PC-3 (cell line): ENCODE measurements at regions not wholly inside any gene's neighbourhood (a gene's known extent, or its start where the extent isn't known, plus 50 kb on each side); places are given as distances from the start of the nearest gene placed in this dataset.

Experiments
- ATAC-seq: fragments of 200-7000 bp; cut with Tn5 transposase; 2 replicates; pipeline ENCODE4 v1.9.1; 2020; ENCODE audit warnings: mild to moderate bottlenecking, moderate library complexity
- BruUV-seq: library from RNA; stranded (reverse); fragments of 400-500 nt; replicated peaks from 2 replicates; lab custom pipeline; 2021; lab: Mats Ljungman, UMichigan
- CTCF ChIA-PET: fragments of 300-600 bp; sonication (Branson Sonifier 250); formaldehyde crosslinking; loops from one replicate; lab custom pipeline; 2022; ENCODE audit warnings: antibody characterized with exemption; lab: Charles Lee
- POLR2A ChIA-PET: fragments of 300-600 bp; sonication (Branson Sonifier 250); formaldehyde crosslinking; loops from one replicate; lab custom pipeline; 2022; ENCODE audit warnings: antibody characterized with exemption; ENCODE audit not compliant: unreplicated experiment; lab: Charles Lee
- DNase-seq: peaks from one replicate; pipeline ENCODE4 v3.0.0-alpha.2; 2015
- H2AFZ ChIP-seq: fragments of 300-600 bp; sonication (generic); 2 replicates; pipeline ENCODE4 v1.6.0; 2016; ENCODE audit warnings: antibody characterized with exemption, low read length
- H3F3A ChIP-seq: fragments of 300-600 bp; sonication (generic); one replicate; pipeline ENCODE4 v1.6.0; 2017; ENCODE audit warnings: antibody characterized with exemption, low read length, control low read depth, mild to moderate bottlenecking; ENCODE audit not compliant: unreplicated experiment
- H3K27ac ChIP-seq: fragments of 300-600 bp; sonication (generic); 2 replicates; pipeline ENCODE4 v1.5.1; 2016; ENCODE audit warnings: mild to moderate bottlenecking, low read length
- H3K27me3 ChIP-seq: fragments of 300-600 bp; sonication (generic); 2 replicates; pipeline ENCODE4 v1.6.1; 2016; ENCODE audit warnings: low read length, mixed read lengths
- H3K36me3 ChIP-seq: fragments of 300-600 bp; sonication (generic); 2 replicates; pipeline ENCODE4 v1.6.1; 2016; ENCODE audit warnings: low read depth, mixed run types, low read length, mixed read lengths
- H3K4me1 ChIP-seq: fragments of 300-600 bp; sonication (generic); 2 replicates; pipeline ENCODE4 v1.5.1; 2016; ENCODE audit warnings: low read length; ENCODE audit not compliant: insufficient read depth
- H3K4me2 ChIP-seq: fragments of 300-600 bp; sonication (generic); 2 replicates; pipeline ENCODE4 v1.6.0; 2016; ENCODE audit warnings: low read length
- H3K4me3 ChIP-seq: fragments of 300-600 bp; sonication (generic); 2 replicates; pipeline ENCODE4 v1.5.1; 2016; ENCODE audit warnings: mild to moderate bottlenecking, low read length, mixed read lengths
- H3K79me2 ChIP-seq: fragments of 300-600 bp; sonication (generic); 2 replicates; pipeline ENCODE4 v1.6.1; 2017; ENCODE audit warnings: low read length, mixed read lengths
- H3K9ac ChIP-seq: fragments of 300-600 bp; sonication (generic); 2 replicates; pipeline ENCODE4 v1.6.0; 2016; ENCODE audit warnings: mild to moderate bottlenecking, low read length
- H3K9me2 ChIP-seq: fragments of 300-600 bp; sonication (generic); replicated peaks from 2 replicates; pipeline ENCODE4 v1.6.1; 2016; ENCODE audit warnings: mixed run types, low read length, mixed read lengths
- H3K9me3 ChIP-seq: fragments of 300-600 bp; sonication (generic); 2 replicates; pipeline ENCODE4 v1.6.1; 2016; ENCODE audit warnings: low read length, mixed read lengths
- H4K20me1 ChIP-seq: fragments of 300-600 bp; sonication (generic); 2 replicates; pipeline ENCODE4 v1.6.1; 2016; ENCODE audit warnings: low read length, mixed read lengths
- EZH2 ChIP-seq: fragments of 300-600 bp; sonication (generic); IDR thresholded peaks from one replicate; pipeline ENCODE4 v1.6.1; 2017; ENCODE audit warnings: antibody characterized with exemption, mild to moderate bottlenecking, low read length; ENCODE audit not compliant: unreplicated experiment
- EZH2phosphoT487 ChIP-seq: fragments of 300-600 bp; sonication (generic); IDR thresholded peaks from 2 replicates; pipeline ENCODE4 v1.6.1; 2018; ENCODE audit warnings: mild to moderate bottlenecking, antibody characterized with exemption, low read length, borderline replicate concordance
- intact Hi-C: fragments of 100-400 bp; cut with micrococcal nuclease; formaldehyde crosslinking; loops from 2 replicates; pipeline ENCODE4 v1.9.0; 2023
- TF ChIP-seq, protein P1 (sequence below): fragments of 300-600 bp; sonication (generic); conservative IDR thresholded peaks from 2 replicates; pipeline ENCODE4 v1.5.1; 2017; ENCODE audit warnings: antibody characterized with exemption, low read depth, mild to moderate bottlenecking, low read length

DNA sequence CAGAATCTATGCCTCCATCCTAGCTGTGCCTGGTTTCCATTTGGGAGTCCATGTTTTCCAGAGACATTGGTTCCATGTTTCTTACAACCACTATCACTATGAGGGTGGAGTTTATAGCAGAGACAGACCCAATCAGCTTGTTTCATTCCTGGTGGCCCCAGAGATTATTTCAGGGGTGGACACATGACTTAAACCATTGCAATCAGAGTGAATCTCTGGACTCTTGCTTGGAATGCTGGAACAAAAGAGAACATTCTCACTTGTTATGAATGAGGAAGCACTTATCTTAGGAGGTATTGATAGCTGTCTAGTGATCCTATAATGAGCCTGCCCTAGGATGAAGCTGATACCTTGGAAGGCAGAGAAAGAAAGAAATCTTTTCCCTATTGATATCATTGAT lies 250.3 kb downstream of the ATG4C start:
- no peak for TF ChIP-seq EZH2
- no peak for TF ChIP-seq EZH2phosphoT487
- TF ChIP-seq, protein P1, sequence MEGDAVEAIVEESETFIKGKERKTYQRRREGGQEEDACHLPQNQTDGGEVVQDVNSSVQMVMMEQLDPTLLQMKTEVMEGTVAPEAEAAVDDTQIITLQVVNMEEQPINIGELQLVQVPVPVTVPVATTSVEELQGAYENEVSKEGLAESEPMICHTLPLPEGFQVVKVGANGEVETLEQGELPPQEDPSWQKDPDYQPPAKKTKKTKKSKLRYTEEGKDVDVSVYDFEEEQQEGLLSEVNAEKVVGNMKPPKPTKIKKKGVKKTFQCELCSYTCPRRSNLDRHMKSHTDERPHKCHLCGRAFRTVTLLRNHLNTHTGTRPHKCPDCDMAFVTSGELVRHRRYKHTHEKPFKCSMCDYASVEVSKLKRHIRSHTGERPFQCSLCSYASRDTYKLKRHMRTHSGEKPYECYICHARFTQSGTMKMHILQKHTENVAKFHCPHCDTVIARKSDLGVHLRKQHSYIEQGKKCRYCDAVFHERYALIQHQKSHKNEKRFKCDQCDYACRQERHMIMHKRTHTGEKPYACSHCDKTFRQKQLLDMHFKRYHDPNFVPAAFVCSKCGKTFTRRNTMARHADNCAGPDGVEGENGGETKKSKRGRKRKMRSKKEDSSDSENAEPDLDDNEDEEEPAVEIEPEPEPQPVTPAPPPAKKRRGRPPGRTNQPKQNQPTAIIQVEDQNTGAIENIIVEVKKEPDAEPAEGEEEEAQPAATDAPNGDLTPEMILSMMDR = no peak
- BruUV-seq = no TSS peak
- intact Hi-C loops = no loop called here

DNA sequence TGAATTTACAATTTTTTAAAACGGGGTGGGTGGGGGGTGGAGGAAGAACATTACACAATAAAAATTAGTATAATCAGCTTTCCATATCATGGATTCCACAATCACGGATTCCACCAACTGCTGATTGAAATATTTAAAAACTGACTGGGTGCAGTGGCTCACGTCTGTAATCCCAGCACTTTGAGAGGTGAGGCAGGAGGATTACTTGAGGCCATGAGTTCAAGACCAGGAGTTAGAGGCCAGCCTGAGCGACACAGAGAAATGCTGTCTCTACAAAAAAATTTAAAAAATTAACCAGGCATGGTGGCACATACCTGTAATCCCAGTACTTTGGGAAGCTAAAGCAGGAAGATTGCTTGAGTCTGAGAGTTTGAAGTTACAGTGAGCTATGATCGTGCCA lies 254.7 kb downstream of the ATG4C start:
- Histone ChIP-seq H3K4me2 (no peak overlapping the region), H2AFZ (no peak overlapping the region), H3K27me3 (peaks cover 39% of the 10 kb centered on the region; the same call in 1 of the 2 replicates), H3K27ac (no peak overlapping the region), H3K9me2 (no peaks in the 10 kb centered on the region), H3K9ac (no peak overlapping the region), H3F3A (no peaks in the 10 kb centered on the region), H3K9me3 (no peaks in the 10 kb centered on the region), H3K4me3 (no peak overlapping the region), H4K20me1 (no peaks in the 10 kb centered on the region), H3K36me3 (no peaks in the 10 kb centered on the region), H3K79me2 (no peaks in the 10 kb centered on the region), H3K4me1 (no peaks in the 10 kb centered on the region)
- POLR2A ChIA-PET = no interaction called here
- BruUV-seq = no TSS peak
- intact Hi-C loops = no loop called here
- CTCF ChIA-PET = no interaction called here
- ATAC-seq (no peak), DNase-seq (no peak)
- TF ChIP-seq EZH2 = no peak
- TF ChIP-seq, protein P1 = no peak
- TF ChIP-seq EZH2phosphoT487 = no peak

More for the DNA sequence above, 250.3 kb downstream of the ATG4C start:
- H3K9ac ChIP-seq = no peak overlapping the region
- H3K27ac ChIP-seq = no peak overlapping the region
- H3K36me3 ChIP-seq = no peaks in the 10 kb centered on the region
- ChIA-PET CTCF (no interaction called here), POLR2A (no interaction called here)
- no peaks in the 10 kb centered on the region for H3K79me2 ChIP-seq
- no peaks in the 10 kb centered on the region for H3K9me3 ChIP-seq
- ATAC-seq (no peak), DNase-seq (no peak)
- no peaks in the 10 kb centered on the region for H3K9me2 ChIP-seq
- H3K4me3 ChIP-seq = no peak overlapping the region
- no peaks in the 10 kb centered on the region for H3F3A ChIP-seq
- H4K20me1 ChIP-seq = no peaks in the 10 kb centered on the region
- peaks cover 43% of the 10 kb centered on the region; the same call in 1 of the 2 replicates for H3K27me3 ChIP-seq
- H3K4me1 ChIP-seq = no peaks in the 10 kb centered on the region
- no peak overlapping the region for H3K4me2 ChIP-seq
- no peak overlapping the region for H2AFZ ChIP-seq

DNA sequence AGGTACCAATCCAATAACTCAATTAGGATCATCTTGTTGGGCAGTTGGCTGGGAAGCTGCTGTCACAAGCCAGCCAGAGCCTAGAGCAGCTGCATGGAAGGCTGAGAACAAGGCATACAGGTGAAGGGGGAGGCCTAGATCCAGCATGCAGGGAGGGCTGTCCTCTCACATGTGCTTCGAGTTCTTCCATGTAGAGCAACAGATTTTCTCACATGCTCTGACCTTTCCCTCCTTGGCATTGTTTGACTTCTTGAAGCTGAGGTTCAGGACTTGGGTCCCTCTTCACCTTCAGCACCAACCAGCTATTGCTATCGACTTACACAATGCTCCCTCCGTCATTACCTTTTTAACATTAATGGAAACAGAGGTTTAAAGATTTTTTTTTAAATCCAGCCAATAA lies 257.7 kb downstream of the ATG4C start:
- TF ChIP-seq EZH2 (no peak), EZH2phosphoT487 (no peak)
- TF ChIP-seq, protein P1 = no peak
- Histone ChIP-seq H3F3A (no peaks in the 10 kb centered on the region), H3K9me3 (no peaks in the 10 kb centered on the region), H3K9me2 (no peaks in the 10 kb centered on the region), H3K79me2 (no peaks in the 10 kb centered on the region), H4K20me1 (no peaks in the 10 kb centered on the region), H3K4me2 (no peak overlapping the region), H3K9ac (no peak overlapping the region), H2AFZ (no peak overlapping the region), H3K4me1 (no peaks in the 10 kb centered on the region), H3K27me3 (0 out of 2 replicates have a peak, but pooled peaks cover 21% of the 10 kb centered on the region), H3K4me3 (no peak overlapping the region), H3K27ac (no peak overlapping the region), H3K36me3 (no peaks in the 10 kb centered on the region)
- BruUV-seq = no TSS peak
- CTCF ChIA-PET = no interaction called here
- no peak for ATAC-seq
- POLR2A ChIA-PET = no interaction called here
- no peak for DNase-seq
- intact Hi-C loops = no loop called here
